EH (cell line): ENCODE measurements at regions not wholly inside any gene's neighbourhood (a gene's known extent, or its start where the extent isn't known, plus 50 kb on each side); places are given as distances from the start of the nearest gene placed in this dataset.

Experiments used
- DNase-seq: peaks from one replicate; pipeline ENCODE4 v3.0.0-alpha.2; 2015; ENCODE audit warnings: low read depth

DNA sequence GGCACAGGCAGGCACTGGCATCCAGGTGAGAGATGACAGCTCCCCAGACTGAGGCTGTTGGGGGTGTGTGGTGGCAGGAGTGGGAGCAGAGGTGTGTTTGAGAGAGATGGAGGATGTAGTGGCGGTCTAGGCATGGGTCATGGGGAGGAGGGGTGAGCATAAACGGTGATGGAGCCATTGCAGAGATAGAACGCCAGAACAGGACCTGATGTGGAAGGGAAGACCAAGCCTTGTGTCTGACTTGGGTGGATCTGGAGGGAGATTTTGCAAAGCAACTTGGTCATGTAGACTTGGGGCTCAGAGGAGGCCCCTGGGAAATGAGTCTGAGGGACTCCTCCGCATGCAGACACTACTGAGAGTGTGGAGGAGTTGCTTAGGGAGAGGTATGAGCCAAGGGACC lies 50.0 kb upstream of the CLDN5 start:
- no peak for DNase-seq

DNA sequence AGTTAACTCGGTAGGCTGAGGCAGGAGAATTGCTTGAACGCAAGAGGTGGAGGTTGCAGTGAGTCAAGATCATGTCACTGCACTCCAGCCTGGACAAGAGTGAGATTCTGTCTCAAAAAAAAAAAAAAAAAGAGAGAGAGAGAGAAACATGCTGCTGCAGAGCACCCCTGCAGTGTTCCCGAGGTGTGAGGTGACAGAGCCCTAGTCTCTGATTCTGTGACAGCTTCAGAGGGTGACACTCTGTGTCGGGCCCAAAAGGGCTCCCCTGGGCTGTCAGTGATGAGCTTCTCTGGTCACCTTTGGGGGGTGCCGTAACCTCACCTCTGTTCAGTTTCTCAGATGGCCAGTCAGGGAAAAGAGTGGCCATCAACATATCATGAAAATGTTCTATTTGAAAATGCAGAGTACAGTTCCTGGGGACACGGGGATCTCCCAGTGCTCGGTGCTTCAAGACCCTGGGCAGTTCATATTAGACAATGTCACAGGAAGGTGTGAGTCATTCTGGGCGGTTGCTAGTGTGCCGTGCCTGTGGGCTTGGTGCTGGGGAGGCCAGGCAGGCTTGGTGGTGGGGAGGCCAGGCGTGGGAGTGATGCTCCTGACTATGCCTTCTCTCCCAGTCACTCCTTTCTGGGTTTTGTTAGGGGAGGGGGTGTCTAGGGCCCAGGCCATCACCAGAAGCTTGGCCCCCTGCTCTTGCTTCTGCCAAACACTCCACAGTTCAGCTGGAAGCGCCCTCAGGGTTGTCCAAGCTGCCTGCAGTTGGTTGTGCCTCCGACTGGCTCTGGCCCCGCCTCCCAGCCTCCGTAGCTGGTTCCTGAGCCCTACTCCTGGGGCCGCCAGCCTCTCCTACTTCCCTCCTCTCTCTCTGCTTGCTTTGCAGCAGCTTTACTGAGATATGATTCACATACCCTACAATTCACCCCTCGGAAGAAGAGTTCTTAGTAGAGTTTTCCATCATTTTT lies 52.5 kb upstream of the CLDN5 start:
- DNase-seq, result peak; percentile 83

- no peak for DNase-seq
Observed at GRCh38 chr22:19577422-19577966, 53.3 kb upstream of the CLDN5 start.

DNA sequence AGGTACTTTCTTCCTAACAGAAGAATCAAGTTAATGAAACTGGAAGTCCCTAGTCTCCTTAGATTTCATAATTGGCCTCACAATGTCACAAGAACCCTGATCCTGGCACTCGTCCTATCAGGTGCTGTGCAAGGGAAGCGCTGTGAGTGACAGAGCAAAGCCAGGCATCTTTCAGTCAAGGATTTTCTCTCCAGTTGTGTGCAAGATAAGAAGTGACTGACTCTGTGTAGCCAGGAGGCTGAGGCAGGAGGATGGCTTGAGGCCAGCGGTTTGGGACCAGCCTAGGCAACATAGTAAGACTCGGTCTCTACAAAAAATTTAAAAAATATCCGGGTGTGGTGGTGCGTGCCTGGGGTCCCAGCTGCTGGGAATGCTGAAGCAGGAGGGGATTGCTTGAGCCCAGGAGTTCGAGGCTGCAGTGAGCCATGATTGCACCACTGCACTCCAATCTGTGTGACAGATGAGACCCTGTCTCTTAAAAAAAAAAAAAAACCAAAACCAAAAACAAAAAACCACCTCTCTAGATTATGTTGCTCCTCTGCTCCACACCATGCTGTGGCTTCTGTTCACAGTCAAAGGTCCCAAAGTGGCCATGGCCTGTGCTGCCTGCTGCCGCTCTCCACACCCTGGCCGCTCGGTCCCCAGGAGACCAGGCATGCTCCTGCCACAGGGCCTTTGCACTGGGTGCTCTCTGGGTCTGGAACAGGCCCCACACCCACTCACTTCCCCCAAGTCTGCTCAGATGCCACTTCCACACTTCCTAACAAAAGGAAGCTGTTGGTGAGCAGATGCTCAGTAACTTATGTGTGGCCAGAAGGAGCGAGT lies 54.2 kb upstream of the CLDN5 start:
- DNase-seq, result no peak

DNA sequence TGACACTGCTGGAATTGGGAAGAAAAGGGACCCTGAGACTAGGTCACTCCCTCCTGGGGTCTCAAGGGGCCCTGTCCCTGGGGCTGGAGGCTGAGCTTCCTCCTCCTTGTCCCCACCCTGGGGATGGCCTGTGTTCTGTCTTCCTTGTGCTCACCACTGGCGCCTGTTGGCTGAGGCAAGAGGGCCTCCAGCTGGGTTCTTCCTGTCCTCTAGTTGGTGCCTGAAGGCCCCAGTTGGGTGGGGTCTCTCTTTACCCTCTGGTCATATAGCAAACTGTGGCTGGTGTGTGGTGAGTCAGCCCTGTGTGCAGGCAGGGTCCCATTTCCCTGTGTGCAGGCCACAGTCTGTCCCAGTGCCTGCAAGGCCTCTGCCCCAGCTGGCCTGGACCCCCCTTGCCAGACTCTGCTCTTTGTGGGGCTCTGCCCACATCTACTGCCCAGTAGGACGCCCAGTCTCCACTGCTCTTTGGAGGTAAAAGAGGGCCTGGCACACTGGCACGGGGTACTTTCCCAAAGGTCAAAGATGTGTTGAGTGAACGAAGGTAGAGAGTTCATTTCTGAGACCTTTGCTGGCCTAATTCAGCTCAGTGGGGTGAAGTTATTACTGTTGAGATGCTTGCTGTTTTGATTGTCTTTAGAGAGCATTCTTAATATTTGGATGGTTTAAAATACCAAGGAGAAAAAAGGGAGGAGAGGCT lies 55.1 kb upstream of the CLDN5 start:
- peak; percentile 13 for DNase-seq

GRCh38 chr22:19579880-19580279 lies 55.7 kb upstream of the CLDN5 start:
- DNase-seq, result no peak

DNA sequence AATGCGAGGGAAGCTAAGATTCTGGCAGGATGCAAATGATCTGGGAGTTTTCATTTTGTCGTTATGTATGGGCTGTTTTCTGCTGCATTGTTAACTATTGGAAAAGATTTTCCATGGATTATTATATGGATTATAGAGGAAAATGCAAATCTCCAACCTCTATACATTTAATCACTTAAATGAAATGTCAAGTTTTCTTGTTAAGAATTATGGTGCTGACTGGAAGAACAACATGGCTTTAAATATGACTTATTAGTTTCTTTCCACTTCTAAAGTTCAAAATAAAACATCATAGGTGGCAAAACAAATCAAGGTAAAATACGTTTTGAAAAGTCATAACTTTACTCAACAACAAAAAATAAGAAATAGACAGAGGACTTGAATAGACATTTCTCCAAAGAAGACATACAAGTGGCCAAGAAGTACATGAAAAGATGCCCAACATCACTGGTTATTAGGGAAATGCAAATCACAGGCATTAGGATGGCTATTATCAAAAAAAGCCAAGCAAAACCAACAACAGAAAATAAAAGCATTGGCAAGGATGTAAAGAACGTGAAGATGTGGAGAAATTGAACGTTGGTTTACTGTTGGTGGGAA lies 56.2 kb upstream of the CLDN5 start:
- no peak for DNase-seq

GRCh38 chr22:19582033-19582693 lies 58.0 kb upstream of the CLDN5 start:
- no peak for DNase-seq

DNA sequence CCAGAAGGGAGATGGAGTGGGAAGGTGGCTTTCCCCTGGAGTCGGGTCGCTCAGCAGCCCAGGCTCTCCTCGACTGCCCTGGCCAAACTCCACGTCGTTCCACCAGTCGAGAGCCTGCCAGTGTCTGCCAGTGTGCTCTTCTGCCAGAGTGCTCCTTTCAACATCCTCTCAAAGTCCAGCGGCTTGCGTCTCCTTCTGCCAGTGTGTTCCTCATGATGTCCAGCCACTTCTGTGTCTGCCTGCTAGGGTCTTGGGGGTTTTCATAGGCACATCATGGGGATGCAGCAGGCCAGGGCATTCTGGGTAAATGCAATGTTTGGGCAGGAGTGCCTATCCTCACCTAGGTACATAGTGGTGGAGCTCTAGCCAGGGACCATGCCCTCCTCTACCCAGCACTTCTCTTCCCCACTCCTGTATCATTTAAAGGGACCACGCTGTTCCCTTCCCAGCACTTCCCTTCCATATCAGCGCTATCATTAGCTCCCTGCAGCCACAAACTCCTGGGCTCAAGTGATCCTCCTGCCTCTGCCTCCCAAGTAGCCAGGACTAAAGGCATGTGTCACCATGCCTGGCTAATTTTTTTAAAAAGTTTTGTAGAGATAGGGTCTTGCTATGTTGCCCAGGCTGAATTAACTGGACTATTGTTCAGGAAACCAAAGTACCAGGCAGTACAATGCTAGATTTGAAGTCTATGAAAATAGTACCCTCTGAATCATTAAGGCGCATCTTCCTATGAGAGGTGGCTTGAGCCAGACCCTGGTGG lies 62.9 kb upstream of the CLDN5 start:
- no peak for DNase-seq

- no peak for DNase-seq
Observed at GRCh38 chr22:19590696-19591095, 66.5 kb upstream of the CLDN5 start.

- no peak for DNase-seq
Observed at GRCh38 chr22:19591568-19591967, 67.4 kb upstream of the CLDN5 start.

DNA sequence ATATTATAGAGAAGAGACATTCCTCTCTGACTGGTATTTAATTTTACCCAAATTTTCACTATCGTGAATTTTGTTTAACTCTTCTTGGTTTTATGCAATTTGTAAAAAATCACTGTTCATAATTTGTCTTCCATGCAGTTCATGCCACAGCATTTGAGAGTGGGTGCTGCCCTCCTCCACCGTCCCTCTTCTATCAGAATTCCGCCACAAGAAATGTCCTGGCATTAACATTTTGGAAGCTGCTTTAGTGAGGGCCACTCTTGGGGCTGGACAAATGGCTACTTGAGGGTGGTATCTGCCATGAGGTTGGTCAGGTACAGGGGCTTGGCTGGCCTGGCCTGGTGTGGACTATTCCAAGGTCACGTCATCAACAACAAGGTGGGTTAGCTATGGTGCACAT lies 68.3 kb upstream of the CLDN5 start:
- no peak for DNase-seq

DNA sequence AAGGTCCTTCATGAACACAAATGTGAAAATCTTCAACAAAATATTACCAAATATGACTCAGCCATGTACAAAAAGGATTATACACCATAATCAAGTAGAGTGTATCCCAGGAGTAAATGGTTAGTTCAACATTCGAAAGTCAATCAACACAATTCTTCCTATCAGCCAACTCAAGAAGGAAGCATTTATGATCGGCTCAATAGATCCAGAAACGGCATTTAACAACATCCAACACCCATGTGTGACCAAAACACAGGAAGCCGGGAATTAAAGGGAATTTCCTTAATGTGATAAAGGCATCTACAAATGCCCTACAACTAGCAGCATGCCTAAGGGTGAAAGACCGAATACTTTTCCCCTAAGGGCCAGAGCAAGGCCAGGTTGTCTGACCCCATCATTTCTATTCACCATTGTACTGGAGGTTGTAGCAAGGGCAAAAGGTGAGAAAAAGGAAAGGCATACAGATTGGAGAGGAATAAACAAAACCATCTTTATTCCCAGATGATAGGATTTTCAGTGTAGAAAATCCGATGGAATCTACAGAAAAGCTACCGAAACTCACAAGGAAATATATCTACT lies 69.9 kb upstream of the CLDN5 start:
- no peak for DNase-seq

DNA sequence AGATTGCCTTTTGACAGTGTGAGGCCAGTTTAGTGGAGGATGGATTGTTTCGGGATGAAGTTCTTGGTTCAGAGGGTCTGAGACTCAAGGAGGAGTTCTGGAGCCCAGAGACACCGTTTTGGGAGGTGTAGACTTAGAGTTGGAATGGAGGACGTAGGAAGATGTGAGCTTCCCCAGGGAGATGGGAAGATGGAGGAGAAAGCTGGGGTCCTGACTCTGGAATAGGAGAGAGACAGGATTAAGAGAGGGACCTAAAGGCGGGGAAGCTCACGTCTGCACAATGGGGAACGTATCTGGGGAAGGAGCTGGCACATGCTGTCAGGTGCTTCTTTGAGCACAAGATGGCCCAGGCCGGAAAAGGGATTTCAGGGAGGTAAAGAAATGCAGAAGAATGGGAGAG lies 71.3 kb upstream of the CLDN5 start:
- DNase-seq, result no peak

GRCh38 chr22:19596680-19597398 lies 72.6 kb upstream of the CLDN5 start:
- no peak for DNase-seq

GRCh38 chr22:19597399-19597735 lies 73.2 kb upstream of the CLDN5 start:
- no peak for DNase-seq

DNA sequence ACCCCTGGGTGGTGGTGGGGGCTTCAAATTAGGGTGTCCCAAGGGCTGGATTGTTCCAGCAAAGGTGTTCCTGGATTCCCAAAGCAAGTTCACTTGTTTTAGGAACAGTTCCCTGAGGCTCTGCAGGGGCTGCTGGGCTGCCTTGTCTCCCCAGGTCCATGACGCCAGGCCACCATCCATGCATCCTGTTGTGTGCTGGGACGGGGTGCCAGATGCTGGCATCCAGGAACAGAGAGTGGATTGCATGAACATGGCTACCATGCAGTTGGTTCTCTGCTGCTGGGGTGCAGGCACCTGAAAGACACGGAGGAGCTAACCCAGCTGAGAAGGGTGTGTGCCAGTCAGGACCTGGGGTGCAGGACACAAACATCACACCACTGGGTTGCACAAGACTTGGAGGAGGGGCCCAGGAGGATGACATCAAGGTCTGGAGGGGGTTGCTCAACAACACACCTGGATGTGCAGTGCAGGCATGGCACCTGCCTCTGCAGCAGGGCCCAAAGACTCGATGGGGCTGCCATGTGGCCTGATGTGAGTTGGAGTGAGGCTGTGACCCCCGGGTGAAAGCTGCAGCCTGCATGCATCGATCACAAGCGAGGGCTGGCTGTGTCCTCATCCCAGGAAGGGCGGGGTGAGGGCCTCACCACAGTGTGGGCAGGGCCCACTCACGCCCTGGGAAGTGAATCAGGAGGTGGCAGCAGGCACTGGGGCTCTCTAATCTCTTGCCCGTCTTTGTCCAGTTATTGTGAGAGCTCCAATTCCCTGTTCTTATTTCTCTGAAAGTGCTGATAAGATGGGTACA lies 74.0 kb upstream of the CLDN5 start:
- no peak for DNase-seq

- no peak for DNase-seq
Observed at GRCh38 chr22:19599004-19599403, 74.8 kb upstream of the CLDN5 start.
